NCI-H774 (cell line): ENCODE measurements at regions not wholly inside any gene's neighbourhood (a gene's known extent, or its start where the extent isn't known, plus 50 kb on each side); places are given as distances from the start of the nearest gene placed in this dataset.

Experiments
- DNase-seq: peaks from one replicate; lab custom pipeline; 2025; lab: John Stamatoyannopoulos, UW

DNA sequence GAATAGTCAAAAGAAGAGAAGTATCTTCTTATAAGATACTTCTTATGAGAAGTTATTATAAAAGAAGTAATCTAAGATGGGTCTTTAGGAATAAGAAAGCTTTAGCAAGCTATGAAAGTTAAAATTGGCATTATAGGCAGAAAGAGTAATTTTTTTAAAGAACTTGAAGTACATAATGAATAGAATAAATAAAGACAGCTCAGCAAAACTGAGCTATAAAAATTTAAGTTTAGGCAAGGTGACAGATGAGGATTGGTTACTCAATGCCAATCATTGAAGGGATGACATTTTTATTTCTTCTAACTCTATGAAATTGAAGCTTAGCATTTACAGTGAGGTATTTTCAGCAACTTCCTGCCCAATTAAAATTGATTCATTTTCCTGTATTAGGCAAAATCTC lies 966.8 kb downstream of the BRINP3 start:
- DNase-seq: no peak

- no peak for DNase-seq
Observed at GRCh38 chr1:189513091-189513490, 964.6 kb downstream of the BRINP3 start.

- DNase-seq: no peak
Observed at GRCh38 chr1:189522441-189522840, 955.2 kb downstream of the BRINP3 start.

DNA sequence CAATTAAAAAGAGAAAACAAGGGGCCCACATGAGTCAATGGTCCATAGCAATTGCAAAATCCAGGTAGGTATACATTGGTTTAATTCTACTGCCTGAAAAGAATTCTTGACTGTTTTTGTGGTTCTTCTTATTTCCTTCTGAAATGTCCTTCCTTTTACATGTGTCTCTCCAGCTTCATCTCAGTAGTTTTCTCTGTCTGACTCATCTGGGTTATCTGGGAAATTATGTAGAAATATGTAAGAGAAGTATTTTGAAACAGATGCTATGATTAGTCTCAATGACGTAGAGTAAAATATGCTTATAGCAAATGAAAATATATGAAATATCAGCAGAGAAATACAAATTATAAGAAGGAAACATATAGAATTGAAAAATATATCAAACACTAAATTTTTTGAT lies 953.2 kb downstream of the BRINP3 start:
- DNase-seq: no peak

DNA sequence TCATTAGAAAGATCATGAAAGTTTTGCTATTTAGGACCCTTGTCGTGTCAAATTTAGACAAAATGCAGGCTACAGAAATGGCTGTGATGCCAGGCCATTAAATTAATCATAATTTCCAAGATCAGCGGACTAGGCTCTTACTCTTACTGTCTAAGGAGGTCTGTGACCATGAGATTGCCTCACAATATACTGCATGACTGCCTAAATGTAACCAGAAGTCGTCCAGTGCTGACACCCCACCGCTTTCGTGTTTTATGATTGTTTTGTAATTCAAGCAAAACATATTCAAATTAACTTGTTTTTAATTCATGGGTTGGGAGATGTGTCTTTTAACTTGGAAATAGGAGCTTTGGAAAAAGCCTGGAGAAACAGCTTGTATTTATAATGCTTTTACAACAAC lies 947.5 kb downstream of the BRINP3 start:
- no peak for DNase-seq

DNA sequence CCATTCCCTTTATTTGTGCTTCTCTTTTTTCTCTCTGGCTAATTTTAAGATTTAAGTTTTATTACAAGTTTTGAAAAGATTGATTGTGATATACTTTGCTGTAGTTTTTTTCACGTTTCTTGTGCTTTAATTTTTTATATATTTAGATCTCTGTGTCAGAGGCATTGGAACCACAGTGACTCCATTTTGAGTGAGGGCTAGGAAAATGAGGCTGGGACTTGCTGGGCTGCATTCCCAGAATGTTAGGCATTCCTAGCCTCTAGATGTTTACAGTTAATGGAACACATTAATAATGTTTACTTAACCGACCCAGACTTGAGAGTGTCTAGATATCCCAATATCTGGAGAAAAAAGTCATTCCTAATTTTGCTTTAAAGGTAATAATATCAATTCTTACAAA lies 939.4 kb downstream of the BRINP3 start:
- DNase-seq: no peak

- no peak for DNase-seq
Observed at GRCh38 chr1:189550498-189550897, 927.2 kb downstream of the BRINP3 start.

GRCh38 chr1:189563784-189564183 lies 913.9 kb downstream of the BRINP3 start:
- DNase-seq: no peak

GRCh38 chr1:189567890-189568289 lies 909.8 kb downstream of the BRINP3 start:
- DNase-seq: no peak

DNA sequence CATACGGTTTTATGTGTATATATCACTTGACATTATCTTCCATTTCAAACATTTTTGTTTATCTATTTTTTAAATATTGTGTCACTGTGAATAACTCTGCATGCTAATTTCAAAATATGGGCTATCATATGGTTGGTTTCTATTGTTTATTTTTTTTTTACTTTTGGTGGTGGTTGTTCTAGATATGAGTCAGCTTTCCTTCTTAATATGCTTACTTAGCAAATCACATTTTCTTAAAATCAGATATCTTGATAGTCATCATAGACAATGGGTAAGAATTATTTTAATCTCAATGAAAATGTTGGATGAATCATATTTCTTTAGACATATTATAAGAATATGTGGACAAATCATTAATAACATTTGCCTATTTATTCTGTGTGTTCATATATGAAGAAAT lies 881.5 kb downstream of the BRINP3 start:
- no peak for DNase-seq

DNA sequence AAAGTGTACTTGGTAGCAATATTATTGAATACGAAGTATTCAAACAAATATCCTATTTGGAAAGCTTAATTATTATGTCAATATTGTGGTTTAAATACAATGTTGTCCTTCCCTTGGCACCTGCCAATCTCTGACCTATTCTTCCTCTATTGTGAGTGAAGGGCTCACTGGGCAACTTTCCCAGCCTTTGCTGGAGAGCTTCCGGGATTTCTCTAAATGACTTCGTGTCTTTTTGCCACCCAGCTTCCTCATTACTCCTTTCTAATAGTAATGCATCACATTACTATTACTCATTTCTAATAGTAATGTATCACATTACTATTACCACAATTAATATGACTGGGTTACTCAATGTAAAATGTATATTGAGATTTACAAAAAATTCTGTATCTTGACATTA lies 880.6 kb downstream of the BRINP3 start:
- DNase-seq: peak; percentile 95

- DNase-seq: no peak
Observed at GRCh38 chr1:189605226-189605625, 872.4 kb downstream of the BRINP3 start.

GRCh38 chr1:189606047-189606446 lies 871.6 kb downstream of the BRINP3 start:
- no peak for DNase-seq

DNA sequence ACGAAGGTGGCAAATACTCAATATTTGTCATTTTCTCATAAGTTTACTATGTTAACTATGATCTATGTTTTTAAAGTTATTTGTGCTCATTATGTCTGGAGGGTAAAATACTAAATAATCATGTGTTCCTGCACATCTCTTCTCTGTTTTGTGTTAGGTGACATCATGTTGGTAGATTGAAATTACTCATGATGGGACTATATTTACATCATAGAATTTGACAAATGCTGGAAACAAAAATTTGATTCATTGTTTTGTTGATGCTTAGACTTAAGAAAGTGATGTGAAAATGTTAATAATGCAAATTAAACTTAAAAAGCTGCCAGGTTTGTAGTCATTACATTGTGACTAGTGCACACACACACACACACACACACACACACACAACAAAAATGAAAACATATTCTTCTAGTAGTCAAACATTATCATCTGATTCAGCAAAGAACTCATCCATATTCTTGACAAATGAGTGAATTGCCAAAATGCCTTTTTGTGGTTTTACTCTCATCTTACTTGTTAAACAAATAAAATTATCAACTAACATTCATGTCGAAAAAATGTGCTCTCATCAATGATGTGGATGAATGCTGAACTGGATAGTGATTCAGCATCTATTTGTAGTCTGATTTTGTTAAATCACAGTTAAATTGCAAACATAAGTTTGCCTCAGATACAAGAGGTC lies 870.7 kb downstream of the BRINP3 start:
- DNase-seq: no peak

- no peak for DNase-seq
Observed at GRCh38 chr1:189607477-189608096, 870.1 kb downstream of the BRINP3 start.

GRCh38 chr1:189609167-189609566 lies 868.5 kb downstream of the BRINP3 start:
- DNase-seq: no peak

DNA sequence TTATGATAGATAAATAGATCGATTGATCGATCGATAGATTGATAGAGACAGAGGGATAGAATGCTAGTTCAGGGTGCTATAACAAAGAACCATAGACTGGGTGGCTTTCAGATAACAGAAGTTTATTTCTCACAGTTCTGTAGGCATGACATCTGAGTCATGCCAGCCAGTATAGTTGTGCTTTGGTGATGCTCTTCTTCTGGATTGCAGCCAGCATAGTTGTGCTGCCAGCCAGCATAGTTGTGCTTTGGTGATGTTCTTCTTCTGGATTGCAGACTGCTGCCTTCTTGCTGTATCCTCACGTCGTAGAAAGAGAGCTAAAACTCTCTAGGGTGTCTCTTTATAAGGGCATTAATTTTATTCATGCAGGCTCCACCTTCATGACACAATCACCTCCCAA lies 860.8 kb downstream of the BRINP3 start:
- no peak for DNase-seq

DNA sequence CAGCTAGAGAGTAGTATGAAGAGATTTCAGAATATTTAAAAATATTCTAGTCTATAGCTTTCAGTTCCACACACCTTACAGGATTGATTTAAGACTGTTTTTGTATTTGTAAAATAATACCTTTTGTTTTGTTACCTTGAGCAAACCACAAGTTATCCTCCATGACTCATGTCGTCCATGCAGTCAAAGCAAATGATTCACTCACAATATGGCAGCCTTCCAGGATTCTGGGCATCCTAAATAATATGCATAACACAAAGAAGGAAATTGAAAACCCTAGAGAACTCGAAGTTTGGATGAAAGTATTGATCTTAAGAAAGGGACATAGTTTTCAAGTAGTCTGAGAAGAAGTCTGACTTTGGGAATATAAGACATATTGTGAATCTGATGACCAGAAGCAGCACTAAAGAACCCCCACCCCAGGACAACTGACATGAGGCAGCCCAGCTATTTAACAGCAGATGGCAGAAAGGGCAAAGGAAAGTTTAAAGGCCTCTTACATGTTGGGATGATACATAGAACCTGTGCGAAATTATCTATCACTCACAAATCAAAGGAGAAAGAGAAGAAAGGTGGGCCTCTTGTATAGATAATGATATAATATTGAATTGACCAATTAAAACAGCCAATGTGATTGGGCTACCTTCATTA lies 857.9 kb downstream of the BRINP3 start:
- no peak for DNase-seq

DNA sequence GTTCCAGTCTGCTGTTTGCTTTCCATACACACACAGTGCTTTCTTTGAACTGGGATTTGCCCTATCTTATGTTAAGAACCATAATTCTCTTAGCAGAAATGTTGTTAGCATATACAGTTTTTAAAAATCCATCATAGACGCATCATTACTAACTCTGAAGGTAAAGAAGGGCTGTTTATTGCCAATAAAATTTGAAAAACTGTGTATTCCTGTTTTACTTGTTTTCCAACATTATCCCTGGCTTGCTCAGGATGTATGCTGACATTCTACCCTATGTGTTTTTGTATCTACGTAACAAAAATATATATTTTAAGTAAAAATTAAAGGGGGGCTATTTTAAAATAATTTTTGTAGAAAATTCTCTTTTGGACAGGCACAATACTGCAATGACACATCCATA lies 857.2 kb downstream of the BRINP3 start:
- no peak for DNase-seq

- DNase-seq: no peak
Observed at GRCh38 chr1:189623336-189623735, 854.3 kb downstream of the BRINP3 start.

DNA sequence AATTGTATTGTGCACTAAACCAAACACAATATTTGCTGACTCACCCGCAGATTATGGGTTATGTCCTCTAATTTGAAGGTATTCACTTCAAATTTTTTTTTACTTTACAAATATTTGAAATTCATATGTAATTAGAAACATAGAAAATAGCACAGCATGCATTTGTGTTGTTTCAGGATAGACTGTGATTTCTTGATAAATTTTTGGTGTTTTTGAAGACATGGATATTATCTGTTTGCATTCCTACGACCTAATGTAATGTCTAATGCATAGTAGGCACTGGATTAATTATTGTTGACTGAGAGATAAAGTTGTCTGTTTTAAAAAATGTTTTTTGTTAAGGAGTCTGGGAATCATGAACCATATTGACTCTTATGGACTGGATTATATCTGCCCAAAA lies 850.2 kb downstream of the BRINP3 start:
- no peak for DNase-seq

DNA sequence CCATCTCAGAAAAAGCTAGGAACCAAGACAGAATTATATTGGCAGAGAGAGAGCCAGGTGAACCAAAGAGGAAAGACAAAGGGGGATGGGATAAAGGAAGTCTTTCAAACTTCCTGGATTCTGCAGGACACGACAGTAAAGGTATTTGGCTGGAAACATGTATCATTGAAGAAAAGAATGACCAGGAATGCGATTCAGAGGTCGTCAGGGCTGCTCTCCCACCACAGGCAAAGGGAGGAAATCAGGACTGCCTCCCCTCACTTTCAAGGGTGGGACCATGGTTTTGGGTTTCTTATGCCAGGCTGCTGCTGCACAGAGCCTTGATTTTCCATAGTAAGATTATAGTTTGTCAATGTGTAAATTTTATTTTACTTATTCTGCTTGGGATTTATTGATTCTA lies 848.8 kb downstream of the BRINP3 start:
- DNase-seq: no peak

DNA sequence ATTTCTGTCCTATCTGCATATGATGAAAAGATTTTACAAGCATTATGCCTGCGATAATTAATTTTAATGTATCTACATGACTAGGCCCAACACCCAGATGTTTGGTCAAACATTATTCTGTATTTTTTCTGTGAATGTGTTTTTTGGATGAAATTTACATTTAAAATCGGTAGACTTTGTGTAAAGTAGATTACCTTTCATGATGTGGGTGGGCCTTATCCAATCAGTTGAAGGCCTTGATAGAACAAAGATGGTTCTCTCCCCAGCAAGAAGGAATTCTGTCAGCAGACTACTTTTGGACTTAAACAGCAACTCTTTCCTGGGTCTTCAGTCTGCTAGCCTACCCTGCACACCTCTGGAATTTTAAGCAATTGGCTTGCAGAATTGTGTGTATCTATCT lies 844.0 kb downstream of the BRINP3 start:
- DNase-seq: no peak

DNA sequence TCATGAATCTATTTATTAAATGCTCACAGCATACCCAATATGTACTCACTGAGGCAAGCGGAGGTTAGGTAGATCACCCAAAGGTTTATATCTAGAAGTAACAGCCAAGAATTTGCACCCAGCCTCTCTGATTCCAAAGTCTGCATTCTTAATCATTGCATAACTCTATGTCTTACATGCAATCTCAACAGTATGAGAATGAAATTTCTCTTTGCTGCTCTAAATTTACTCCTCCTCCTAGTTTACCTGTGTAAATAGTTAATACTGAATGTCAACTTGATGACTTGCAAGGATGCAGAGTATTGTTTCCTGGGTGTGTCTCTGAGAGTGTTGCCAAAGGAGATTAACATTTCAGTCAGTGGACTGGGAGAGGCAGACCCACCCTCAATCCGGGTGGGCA lies 840.6 kb downstream of the BRINP3 start:
- DNase-seq: no peak
